SK-N-SH treated with all-trans-retinoic acid at 6 μM for 48 hours (cell line): ENCODE measurements at regions not wholly inside any gene's neighbourhood (a gene's known extent, or its start where the extent isn't known, plus 50 kb on each side); places are given as distances from the start of the nearest gene placed in this dataset.

Experiments used
- ATAC-seq: fragments of 200-7000 bp; cut with Tn5 transposase; 3 replicates; pipeline ENCODE4 v1.9.1; 2020; ENCODE audit warnings: mild to moderate bottlenecking, moderate library complexity
- BACH2 ChIP-seq: fragments of 250-450 bp; sonication (Bioruptor Pico); IDR thresholded peaks from 2 replicates; pipeline ENCODE4 v1.9.0; 2021; ENCODE audit warnings: mild to moderate bottlenecking, borderline replicate concordance
- CREB5 ChIP-seq: fragments of 250-450 bp; sonication (Bioruptor Pico); IDR thresholded peaks from 2 replicates; pipeline ENCODE4 v1.5.1; 2020; ENCODE audit warnings: low read depth, mild to moderate bottlenecking, moderate library complexity
- CSDC2 ChIP-seq: fragments of 250-450 bp; sonication (Bioruptor Pico); IDR thresholded peaks from 2 replicates; pipeline ENCODE4 v1.5.0; 2020; ENCODE audit warnings: mild to moderate bottlenecking, moderate library complexity
- ESRRG ChIP-seq: fragments of 250-450 bp; sonication (Bioruptor Pico); IDR thresholded peaks from 2 replicates; pipeline ENCODE4 v1.6.1; 2021; ENCODE audit warnings: mild to moderate bottlenecking
- GLIS3 ChIP-seq: fragments of 250-450 bp; sonication (Bioruptor Pico); IDR thresholded peaks from 2 replicates; pipeline ENCODE4 v1.5.0; 2020; ENCODE audit warnings: mild to moderate bottlenecking, moderate library complexity
- OSR1 ChIP-seq: fragments of 250-450 bp; sonication (Bioruptor Pico); IDR thresholded peaks from 2 replicates; pipeline ENCODE4 v1.8.0; 2022; ENCODE audit warnings: moderate library complexity, mild to moderate bottlenecking, inconsistent platforms
- PATZ1 ChIP-seq: fragments of 250-450 bp; sonication (Bioruptor Pico); IDR thresholded peaks from 2 replicates; pipeline ENCODE4 v1.8.0; 2020; ENCODE audit warnings: mild to moderate bottlenecking, moderate library complexity, borderline replicate concordance
- POU6F1 ChIP-seq: fragments of 250-450 bp; sonication (Bioruptor Pico); IDR thresholded peaks from 2 replicates; pipeline ENCODE4 v1.8.0; 2021; ENCODE audit warnings: low read depth, mild to moderate bottlenecking, moderate library complexity, borderline replicate concordance
- PPARA ChIP-seq: fragments of 250-450 bp; sonication (Bioruptor Pico); IDR thresholded peaks from 2 replicates; pipeline ENCODE4 v1.5.0; 2020; ENCODE audit warnings: mild to moderate bottlenecking, borderline replicate concordance
- RARB ChIP-seq: fragments of 250-450 bp; sonication (Bioruptor Pico); IDR thresholded peaks from 2 replicates; pipeline ENCODE4 v1.8.0; 2021; ENCODE audit warnings: mild to moderate bottlenecking, moderate library complexity
- SNAI2 ChIP-seq: fragments of 250-450 bp; sonication (Bioruptor Pico); IDR thresholded peaks from 2 replicates; pipeline ENCODE4 v1.5.0; 2020; ENCODE audit warnings: mild to moderate bottlenecking, moderate library complexity
- TCF4 ChIP-seq: fragments of 250-450 bp; sonication (Bioruptor Pico); IDR thresholded peaks from 2 replicates; pipeline ENCODE4 v1.8.0; 2021; ENCODE audit warnings: mild to moderate bottlenecking, moderate library complexity, borderline replicate concordance
- TOX ChIP-seq: fragments of 250-450 bp; sonication (Bioruptor Pico); IDR thresholded peaks from 2 replicates; pipeline ENCODE4 v1.8.0; 2021; ENCODE audit warnings: mild to moderate bottlenecking, moderate library complexity, borderline replicate concordance
- TSHZ2 ChIP-seq: fragments of 250-450 bp; sonication (Bioruptor Pico); IDR thresholded peaks from 2 replicates; pipeline ENCODE4 v1.5.0; 2020; ENCODE audit warnings: mild to moderate bottlenecking, moderate library complexity
- ZC3H10 ChIP-seq: fragments of 250-450 bp; sonication (Bioruptor Pico); IDR thresholded peaks from 2 replicates; pipeline ENCODE4 v1.5.1; 2021; ENCODE audit warnings: mild to moderate bottlenecking, moderate library complexity
- ZFP3 ChIP-seq: fragments of 250-450 bp; sonication (Bioruptor Pico); IDR thresholded peaks from 2 replicates; pipeline ENCODE4 v1.5.0; 2020; ENCODE audit warnings: mild to moderate bottlenecking, moderate library complexity
- ZFP30 ChIP-seq: fragments of 450-650 bp; formaldehyde crosslinking; IDR thresholded peaks from 2 replicates; pipeline ENCODE4 v1.5.0; 2022; ENCODE audit warnings: mild to moderate bottlenecking, moderate library complexity
- ZNF565 ChIP-seq: fragments of 450-650 bp; formaldehyde crosslinking; conservative IDR thresholded peaks from 2 replicates; pipeline ENCODE4 v1.5.0; 2020; ENCODE audit warnings: low read depth, mild to moderate bottlenecking, moderate library complexity
- ZNF70 ChIP-seq: fragments of 450-650 bp; formaldehyde crosslinking; IDR thresholded peaks from 2 replicates; pipeline ENCODE4 v1.5.0; 2020; ENCODE audit warnings: mild to moderate bottlenecking, moderate library complexity
- ZNF8 ChIP-seq: fragments of 450-650 bp; formaldehyde crosslinking; IDR thresholded peaks from 2 replicates; pipeline ENCODE4 v1.5.0; 2020; ENCODE audit warnings: mild to moderate bottlenecking, moderate library complexity

GRCh38 chr13:22235950-22236290 is 565.0 kb downstream of the FGF9 start:
- no peak for TF ChIP-seq CSDC2
- no peak for TF ChIP-seq ESRRG (CRISPR knock-in tag)
- TF ChIP-seq RARB (CRISPR knock-in tag), result no peak
- TF ChIP-seq PPARA (CRISPR knock-in tag), result no peak
- no peak for TF ChIP-seq SNAI2 (CRISPR knock-in tag)
- TF ChIP-seq PATZ1 (CRISPR knock-in tag), result no peak
- TF ChIP-seq ZNF565 (CRISPR knock-in tag), result no peak
- no peak for TF ChIP-seq BACH2 (CRISPR knock-in tag)
- no peak for TF ChIP-seq ZFP30 (CRISPR knock-in tag)
- no peak for TF ChIP-seq ZC3H10
- no peak for TF ChIP-seq CREB5 (CRISPR knock-in tag)
- no peak for TF ChIP-seq ZNF70 (CRISPR knock-in tag)
- TF ChIP-seq ZFP3 (CRISPR knock-in tag), result no peak
- no peak for TF ChIP-seq POU6F1 (CRISPR knock-in tag)
- no peak for TF ChIP-seq GLIS3 (CRISPR knock-in tag)
- TF ChIP-seq TOX, result no peak
- ATAC-seq, result no peak

GRCh38 chr13:22238269-22238668 is 567.4 kb downstream of the FGF9 start:
- ATAC-seq, result no peak

GRCh38 chr13:22240716-22241115 is 569.8 kb downstream of the FGF9 start:
- no peak for ATAC-seq
- TF ChIP-seq ZNF565 (CRISPR knock-in tag) (no peak), RARB (CRISPR knock-in tag) (no peak), PPARA (CRISPR knock-in tag) (no peak), ZNF8 (CRISPR knock-in tag) (no peak), TSHZ2 (CRISPR knock-in tag) (no peak), POU6F1 (CRISPR knock-in tag) (no peak), CSDC2 (no peak), GLIS3 (CRISPR knock-in tag) (no peak), TOX (no peak), ZNF70 (CRISPR knock-in tag) (no peak)
- TF ChIP-seq, all 23 proteins: peak for 0

More at GRCh38 chr13:22238269-22238668, 567.4 kb downstream of the FGF9 start:
- TF ChIP-seq CREB5 (CRISPR knock-in tag) (no peak), POU6F1 (CRISPR knock-in tag) (no peak), TCF4 (CRISPR knock-in tag) (no peak), BACH2 (CRISPR knock-in tag) (no peak), OSR1 (no peak), CSDC2 (no peak)
